ENCODE measurements at regions not wholly inside any gene's neighbourhood (a gene's known extent, or its start where the extent isn't known, plus 50 kb on each side); places are given as distances from the start of the nearest gene placed in this dataset.

DNA sequence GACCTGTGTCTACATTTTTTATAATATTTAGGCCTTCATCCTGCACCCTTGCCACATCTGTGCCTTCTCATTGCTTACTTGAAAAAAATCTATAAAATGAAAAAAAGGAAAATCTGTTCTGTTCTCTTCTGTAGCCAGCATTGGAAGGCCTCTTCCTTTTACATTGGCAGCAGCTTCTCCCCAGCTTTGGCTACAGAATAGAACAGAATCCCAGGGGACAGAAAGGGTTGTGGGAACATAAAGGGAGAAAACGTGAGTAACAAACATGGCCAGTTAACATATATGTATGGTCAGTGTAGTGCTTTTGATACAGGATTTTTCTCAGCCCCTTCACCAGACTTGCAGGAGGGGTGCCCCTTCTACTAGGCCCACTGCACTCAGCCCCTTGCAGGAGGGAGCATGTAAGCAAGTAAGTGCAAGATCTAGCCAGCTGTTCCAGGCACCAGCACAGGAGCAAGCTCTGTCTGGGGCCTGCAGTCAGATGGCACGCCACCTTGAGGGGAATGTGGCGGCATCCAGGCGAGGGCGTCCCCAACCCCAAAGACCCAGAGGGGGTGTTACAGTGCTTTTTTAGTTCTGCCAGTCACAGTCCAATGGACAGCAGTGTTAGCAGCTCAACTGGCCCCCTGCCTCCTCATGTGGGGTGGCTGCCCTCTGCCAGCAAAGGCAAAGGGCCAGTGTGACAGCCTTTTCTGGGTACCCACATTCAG, 330.5 kb upstream of the ZNF462 start:
- H3K4me1 Mint-ChIP-seq, result no peaks in the 10 kb centered on the region
- H3K9me3 Mint-ChIP-seq (ENCODE audit: low read depth), result peaks cover 4% of the 10 kb centered on the region
- intact Hi-C loops (cut with DNase I, micrococcal nuclease), result no loop called here
- ChIA-PET POLR2A (no interaction called here), CTCF (no interaction called here)
- no peaks in the 10 kb centered on the region for H3K27me3 Mint-ChIP-seq
- H3K36me3 Mint-ChIP-seq (ENCODE audit: low read depth), result no peaks in the 10 kb centered on the region
- no peak for DNase-seq
- ATAC-seq, result no peak
- no peak overlapping the region for H3K4me3 Mint-ChIP-seq
- no peak overlapping the region for H3K27ac Mint-ChIP-seq

DNA sequence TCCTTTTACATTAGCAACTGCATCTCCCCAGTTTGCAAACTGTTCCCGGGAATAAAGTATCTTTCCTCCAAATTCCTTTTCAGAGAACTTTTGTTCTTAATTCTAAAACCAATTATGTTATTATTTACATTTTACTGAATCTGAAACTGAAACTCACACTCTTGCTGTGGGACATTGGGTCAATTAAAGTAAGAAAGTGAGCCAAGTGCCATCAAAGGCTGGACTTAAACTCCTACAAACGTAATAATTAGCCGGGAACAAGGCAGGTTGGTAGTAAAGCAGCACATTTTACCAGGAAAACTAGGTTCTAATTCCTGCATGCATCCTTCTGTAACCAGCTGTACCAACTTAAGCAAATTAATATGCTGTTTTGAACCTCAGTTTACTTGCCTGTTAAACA, 328.2 kb upstream of the ZNF462 start:
- no peak for ATAC-seq
- peaks cover 2% of the 10 kb centered on the region for H3K9me3 Mint-ChIP-seq (ENCODE audit: low read depth)
- no peaks in the 10 kb centered on the region for H3K27me3 Mint-ChIP-seq
- no peak overlapping the region for H3K27ac Mint-ChIP-seq
- ChIA-PET POLR2A (no interaction called here), CTCF (interaction anchor here (0.6 kb wide), 1 partner anchor 156 kb away, joined by 5 read pairs; no protein-coding TSS in a partner anchor)
- DNase-seq, result no peak
- H3K4me3 Mint-ChIP-seq, result no peak overlapping the region
- H3K4me1 Mint-ChIP-seq, result no peaks in the 10 kb centered on the region
- H3K36me3 Mint-ChIP-seq (ENCODE audit: low read depth), result no peaks in the 10 kb centered on the region
- intact Hi-C loops (cut with DNase I, micrococcal nuclease), result no loop called here

DNA sequence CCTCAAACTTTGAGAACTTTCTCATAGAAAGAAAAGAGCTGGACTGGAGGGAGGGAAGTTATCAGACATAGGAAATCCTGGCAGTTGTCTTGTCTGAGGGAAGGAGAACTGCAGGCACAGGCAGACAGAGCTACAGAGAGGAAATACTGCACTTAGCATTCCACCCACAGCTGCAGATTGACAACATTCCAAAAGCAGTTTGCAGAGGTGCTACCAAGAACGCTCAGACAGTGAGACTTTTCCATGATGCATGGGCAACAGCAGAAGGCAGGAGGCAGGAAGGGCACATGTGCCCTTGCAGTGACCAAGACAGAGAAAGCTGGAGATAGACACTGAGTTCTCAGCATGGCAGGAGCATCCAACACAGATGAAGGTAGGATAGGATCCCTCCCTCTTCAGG, 327.5 kb upstream of the ZNF462 start:
- H3K36me3 Mint-ChIP-seq (ENCODE audit: low read depth), result no peaks in the 10 kb centered on the region
- intact Hi-C loops (cut with DNase I, micrococcal nuclease), result no loop called here
- no peak overlapping the region for H3K27ac Mint-ChIP-seq
- no peak overlapping the region for H3K4me3 Mint-ChIP-seq
- no peaks in the 10 kb centered on the region for H3K27me3 Mint-ChIP-seq
- POLR2A ChIA-PET, result no interaction called here
- H3K9me3 Mint-ChIP-seq (ENCODE audit: low read depth), result peaks cover 2% of the 10 kb centered on the region
- CTCF ChIA-PET, result interaction anchor here (0.6 kb wide), 2 partner anchors 132 to 157 kb away, joined by 3 to 5 read pairs; no protein-coding TSS in a partner anchor
- no peaks in the 10 kb centered on the region for H3K4me1 Mint-ChIP-seq
- no peak for ATAC-seq
- DNase-seq, result no peak

DNA sequence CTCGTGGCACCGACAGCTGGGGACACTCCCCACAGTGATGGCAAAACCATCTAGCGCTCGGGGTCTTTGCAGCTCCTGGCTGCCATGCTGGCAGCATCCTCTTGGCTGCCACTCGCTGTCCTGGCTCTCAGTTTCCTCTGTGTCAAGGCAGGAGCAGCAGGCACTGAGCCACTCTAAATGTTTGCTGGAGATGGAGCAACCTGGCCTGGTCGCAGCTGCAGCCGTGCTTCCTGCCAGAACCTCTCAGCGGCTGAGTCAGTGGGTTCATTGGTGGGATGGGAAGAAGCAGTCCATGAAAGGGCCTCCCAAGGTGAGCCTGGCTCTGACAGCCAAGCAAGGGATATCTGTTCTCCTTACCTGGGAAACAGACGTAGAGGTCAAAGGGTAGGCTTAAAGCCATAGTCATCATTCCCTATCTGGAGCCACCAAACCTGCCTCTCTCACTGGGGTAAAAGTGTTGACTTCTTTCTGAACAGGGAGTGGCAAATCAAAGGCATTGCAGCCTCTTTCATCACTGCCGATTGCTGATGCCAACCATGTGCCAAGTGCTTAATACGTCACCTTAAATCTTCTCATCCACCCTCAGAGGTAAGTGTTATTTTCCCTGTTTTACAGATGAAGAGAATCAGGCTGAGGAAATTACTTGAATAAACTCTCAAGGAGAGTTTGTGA, 304.8 kb upstream of the ZNF462 start:
- H3K4me1 Mint-ChIP-seq, result no peaks in the 10 kb centered on the region
- H3K36me3 Mint-ChIP-seq (ENCODE audit: low read depth), result no peaks in the 10 kb centered on the region
- POLR2A ChIA-PET, result no interaction called here
- no peak overlapping the region for H3K27ac Mint-ChIP-seq
- no peaks in the 10 kb centered on the region for H3K27me3 Mint-ChIP-seq
- H3K4me3 Mint-ChIP-seq, result no peak overlapping the region
- ATAC-seq, result no peak
- intact Hi-C loops (cut with DNase I, micrococcal nuclease), result loop anchor here in 1 of 2 experiments (10.0 kb wide), 2 partner anchors 57 to 87 kb away; no protein-coding TSS in a partner anchor
- H3K9me3 Mint-ChIP-seq (ENCODE audit: low read depth), result peaks cover 16% of the 10 kb centered on the region
- no peak for DNase-seq
- CTCF ChIA-PET, result no interaction called here

DNA sequence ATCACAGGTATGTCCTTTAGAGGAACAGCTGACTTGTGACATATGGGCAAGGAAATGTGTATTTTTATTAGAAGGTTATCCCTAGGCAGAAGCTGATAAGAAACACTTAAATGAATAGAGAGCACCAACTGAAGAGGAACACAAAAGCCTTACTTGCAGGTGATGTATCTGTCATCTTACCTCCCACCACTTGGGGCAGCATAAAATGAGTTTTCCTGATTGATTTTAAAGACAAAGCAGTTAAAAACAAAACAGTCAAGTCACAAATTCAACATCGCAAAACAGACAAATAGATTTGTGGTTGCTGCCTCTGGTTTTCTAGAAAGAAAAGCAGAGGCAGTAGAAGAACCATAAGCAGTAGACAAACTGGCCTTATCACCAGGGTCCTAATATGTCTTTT, 302.4 kb upstream of the ZNF462 start:
- Mint-ChIP-seq H3K4me1 (no peaks in the 10 kb centered on the region), H3K4me3 (no peak overlapping the region), H3K9me3 (ENCODE audit: low read depth) (peaks cover 11% of the 10 kb centered on the region), H3K27me3 (no peaks in the 10 kb centered on the region), H3K36me3 (ENCODE audit: low read depth) (no peaks in the 10 kb centered on the region), H3K27ac (no peak overlapping the region)
- CTCF ChIA-PET, result no interaction called here
- intact Hi-C loops (cut with DNase I, micrococcal nuclease), result no loop called here
- POLR2A ChIA-PET, result no interaction called here
- DNase-seq (no peak), ATAC-seq (no peak)

DNA sequence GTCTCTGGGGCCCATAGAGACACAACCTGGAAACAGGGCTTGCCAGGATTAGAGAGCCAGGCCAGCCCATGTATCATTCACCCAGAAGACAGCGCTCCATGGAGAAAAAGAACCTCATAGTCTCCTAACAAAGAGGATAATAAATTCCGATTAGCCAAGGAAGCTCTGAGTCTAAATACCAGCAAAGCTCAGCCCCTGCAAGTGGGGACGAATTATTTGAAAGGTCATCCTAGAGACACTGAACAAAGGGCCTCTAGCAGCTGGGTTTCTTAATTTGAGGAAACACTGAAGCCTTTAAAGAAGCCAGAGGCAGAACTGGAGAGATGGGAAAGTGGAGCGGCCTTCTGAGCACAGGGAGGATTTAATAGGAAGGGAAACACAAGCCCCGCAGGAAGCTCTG, 287.1 kb upstream of the ZNF462 start:
- POLR2A ChIA-PET, result no interaction called here

DNA sequence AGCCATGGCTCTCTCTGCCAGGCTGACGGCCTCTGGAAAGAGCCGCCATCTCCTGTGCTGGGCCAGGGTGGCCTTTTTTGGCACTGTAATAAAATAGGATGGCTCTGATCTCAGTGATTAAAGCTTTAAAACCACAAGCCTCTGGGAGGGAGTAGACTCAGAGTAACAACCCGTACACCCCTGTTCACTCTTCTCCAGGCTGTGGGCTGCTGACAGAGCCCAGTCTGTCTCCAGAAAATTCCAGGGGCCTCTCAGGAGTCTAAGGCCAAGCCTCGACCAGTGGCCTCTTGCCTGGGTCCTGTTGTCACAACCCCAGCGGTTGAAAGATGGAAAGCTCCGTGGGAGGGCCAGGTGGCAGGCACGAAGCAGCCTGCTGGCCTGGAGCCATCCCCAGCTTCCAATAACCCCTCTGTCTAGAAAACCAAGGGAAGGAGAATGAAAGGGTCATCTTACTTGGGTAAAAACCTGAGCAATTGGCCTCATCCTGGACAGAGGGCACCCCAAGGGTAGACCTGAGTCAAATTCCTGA, 286.7 kb upstream of the ZNF462 start:
- ChIA-PET POLR2A (no interaction called here), CTCF (no interaction called here)
- intact Hi-C loops (cut with DNase I, micrococcal nuclease), result loop anchor here in 1 of 2 experiments (5.0 kb wide), 2 partner anchors 36 to 51 kb away; no protein-coding TSS in a partner anchor
- no peak for ATAC-seq
- Mint-ChIP-seq H3K27ac (no peak overlapping the region), H3K36me3 (ENCODE audit: low read depth) (no peaks in the 10 kb centered on the region), H3K4me1 (no peaks in the 10 kb centered on the region), H3K4me3 (no peak overlapping the region), H3K9me3 (ENCODE audit: low read depth) (peaks cover 21% of the 10 kb centered on the region), H3K27me3 (no peaks in the 10 kb centered on the region)
- DNase-seq, result no peak

More for the DNA sequence above, 287.1 kb upstream of the ZNF462 start:
- Mint-ChIP-seq H3K27me3 (no peaks in the 10 kb centered on the region), H3K4me3 (no peak overlapping the region), H3K36me3 (ENCODE audit: low read depth) (no peaks in the 10 kb centered on the region), H3K4me1 (no peaks in the 10 kb centered on the region), H3K9me3 (ENCODE audit: low read depth) (peaks cover 25% of the 10 kb centered on the region), H3K27ac (no peak overlapping the region)
- no peak for DNase-seq
- ATAC-seq, result no peak
- CTCF ChIA-PET, result no interaction called here
- intact Hi-C loops (cut with DNase I, micrococcal nuclease), result loop anchor here in 1 of 2 experiments (5.0 kb wide), 2 partner anchors 36 to 51 kb away; no protein-coding TSS in a partner anchor

DNA sequence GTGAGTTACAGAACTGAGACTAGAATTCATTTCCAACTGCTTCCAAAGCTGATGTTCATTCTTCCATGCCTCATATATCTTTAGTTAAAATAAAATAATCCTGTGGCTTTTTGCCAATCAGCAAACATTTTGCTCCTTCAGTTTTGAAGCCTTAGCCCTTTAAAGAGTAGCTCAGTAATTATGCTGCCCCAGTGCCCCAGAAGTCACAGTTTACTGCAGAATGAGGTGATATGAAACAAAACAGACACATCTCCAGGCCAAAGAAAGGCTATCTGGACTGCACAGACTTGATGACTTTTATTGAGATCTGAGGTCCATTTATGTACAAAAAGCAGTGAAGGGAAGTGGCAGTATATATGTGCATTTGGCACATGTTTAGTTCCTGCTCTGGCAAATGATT, 285.8 kb upstream of the ZNF462 start:
- no peak for ATAC-seq
- POLR2A ChIA-PET, result no interaction called here

DNA sequence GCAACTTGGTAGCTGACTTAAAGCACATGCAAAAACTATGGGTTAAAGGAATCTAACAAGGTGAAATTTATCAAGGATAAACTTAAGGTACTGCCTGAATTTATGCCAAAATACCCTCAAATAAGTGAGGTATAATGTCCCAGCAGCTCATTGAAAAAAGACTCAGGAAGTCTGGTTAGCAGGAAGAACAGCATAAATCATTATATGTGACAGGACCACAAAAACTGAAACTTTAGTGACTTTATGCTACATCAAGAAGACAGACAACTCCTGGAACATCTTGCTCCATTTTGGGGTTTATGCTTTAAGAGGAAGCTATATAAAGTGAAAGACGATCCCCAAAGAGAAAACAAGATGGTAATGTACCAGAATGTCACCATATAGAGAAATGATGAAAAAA, 282.4 kb upstream of the ZNF462 start:
- peaks cover 15% of the 10 kb centered on the region for H3K9me3 Mint-ChIP-seq (ENCODE audit: low read depth)
- no peaks in the 10 kb centered on the region for H3K4me1 Mint-ChIP-seq
- no peak overlapping the region for H3K4me3 Mint-ChIP-seq
- POLR2A ChIA-PET, result no interaction called here
- CTCF ChIA-PET, result interaction anchor here (1.1 kb wide), 1 partner anchor 11 kb away, joined by 4 read pairs; no protein-coding TSS in a partner anchor
- no peak for ATAC-seq
- H3K36me3 Mint-ChIP-seq (ENCODE audit: low read depth), result no peaks in the 10 kb centered on the region
- DNase-seq, result no peak
- H3K27ac Mint-ChIP-seq, result no peak overlapping the region
- no peaks in the 10 kb centered on the region for H3K27me3 Mint-ChIP-seq
- intact Hi-C loops (cut with DNase I, micrococcal nuclease), result no loop called here

More for the DNA sequence above, 285.8 kb upstream of the ZNF462 start:
- H3K9me3 Mint-ChIP-seq (ENCODE audit: low read depth), result peaks cover 18% of the 10 kb centered on the region
- H3K4me3 Mint-ChIP-seq, result no peak overlapping the region
- H3K27ac Mint-ChIP-seq, result no peak overlapping the region
- CTCF ChIA-PET, result no interaction called here
- intact Hi-C loops (cut with DNase I, micrococcal nuclease), result loop anchor here in 1 of 2 experiments (5.0 kb wide), 2 partner anchors 35 to 50 kb away; no protein-coding TSS in a partner anchor
- no peak for DNase-seq
- no peaks in the 10 kb centered on the region for H3K36me3 Mint-ChIP-seq (ENCODE audit: low read depth)
- no peaks in the 10 kb centered on the region for H3K4me1 Mint-ChIP-seq
- H3K27me3 Mint-ChIP-seq, result no peaks in the 10 kb centered on the region

DNA sequence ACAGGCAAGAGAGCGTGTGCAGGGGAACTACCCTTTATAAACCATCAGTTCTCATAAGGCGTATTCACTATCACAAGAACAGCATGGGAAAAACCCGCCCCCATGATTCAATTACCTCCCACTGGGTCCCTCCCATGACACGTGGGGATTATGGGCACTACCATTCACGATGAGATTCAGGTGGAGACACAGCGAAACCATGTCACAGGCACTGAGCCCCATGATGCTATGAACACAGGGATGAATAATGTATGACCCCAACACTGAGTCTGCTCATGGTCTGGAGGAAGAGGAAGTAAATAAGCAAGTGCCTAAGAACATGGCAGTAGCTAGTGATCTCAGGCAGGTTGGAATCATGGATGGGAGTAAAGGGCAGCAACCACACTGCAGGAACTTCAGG, 281.0 kb upstream of the ZNF462 start:
- DNase-seq, result no peak
- Mint-ChIP-seq H3K36me3 (ENCODE audit: low read depth) (no peaks in the 10 kb centered on the region), H3K27ac (no peak overlapping the region), H3K27me3 (no peaks in the 10 kb centered on the region), H3K4me3 (no peak overlapping the region), H3K4me1 (no peaks in the 10 kb centered on the region), H3K9me3 (ENCODE audit: low read depth) (peaks cover 11% of the 10 kb centered on the region)
- ChIA-PET POLR2A (no interaction called here), CTCF (interaction anchor here (0.6 kb wide), 1 partner anchor 671 kb away, joined by 3 read pairs; no protein-coding TSS in a partner anchor)
- ATAC-seq, result no peak
- intact Hi-C loops (cut with DNase I, micrococcal nuclease), result no loop called here

DNA sequence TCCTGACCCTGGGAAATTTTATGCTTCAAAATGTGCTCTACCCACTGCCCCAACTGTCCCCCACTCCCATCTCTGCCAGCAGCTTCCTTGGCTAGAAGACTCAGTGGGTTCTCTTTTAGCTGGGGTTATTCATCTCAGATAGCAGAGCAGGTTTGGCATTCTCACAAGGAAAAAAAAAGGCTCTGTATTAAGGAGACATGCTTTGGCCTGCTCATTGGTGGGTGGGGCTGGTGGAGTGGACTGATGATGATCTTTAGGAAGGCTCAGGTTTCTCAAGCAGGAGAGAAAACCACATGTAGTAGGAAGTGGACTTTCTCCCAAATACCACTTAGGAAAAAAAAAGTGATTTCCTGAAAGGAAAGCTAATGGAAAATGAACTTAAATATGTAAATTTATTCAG, 279.2 kb upstream of the ZNF462 start:
- no peak for DNase-seq
- Mint-ChIP-seq H3K27ac (no peak overlapping the region), H3K9me3 (ENCODE audit: low read depth) (peaks cover 4% of the 10 kb centered on the region), H3K4me3 (no peak overlapping the region), H3K36me3 (ENCODE audit: low read depth) (no peaks in the 10 kb centered on the region), H3K4me1 (no peaks in the 10 kb centered on the region), H3K27me3 (no peaks in the 10 kb centered on the region)
- CTCF ChIA-PET, result interaction anchor here (0.7 kb wide), 1 partner anchor 961 kb away, joined by 3 read pairs; no protein-coding TSS in a partner anchor
- ATAC-seq, result no peak
- POLR2A ChIA-PET, result no interaction called here
- intact Hi-C loops (cut with DNase I, micrococcal nuclease), result no loop called here

DNA sequence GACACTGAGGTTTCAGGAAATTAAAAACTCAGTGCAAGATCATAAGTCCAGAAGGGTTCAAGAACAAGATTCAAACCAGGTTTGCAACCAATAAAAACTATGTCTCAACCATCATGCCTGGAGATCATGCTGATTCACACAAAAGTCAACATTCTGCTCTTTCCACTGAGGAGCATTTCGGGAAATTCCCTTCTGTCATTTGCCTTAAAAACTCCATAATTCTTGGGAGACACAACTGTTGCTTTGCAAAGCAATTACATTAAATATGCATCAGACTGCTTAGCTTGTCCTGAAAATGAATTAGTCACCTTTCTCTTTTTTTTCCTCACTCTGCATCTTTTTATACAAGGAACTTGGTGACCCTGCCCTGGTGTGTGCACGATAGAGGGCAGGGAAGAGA, 275.9 kb upstream of the ZNF462 start:
- H3K27me3 Mint-ChIP-seq, result no peaks in the 10 kb centered on the region
- ATAC-seq, result no peak
- POLR2A ChIA-PET, result no interaction called here
- no peaks in the 10 kb centered on the region for H3K4me1 Mint-ChIP-seq
- CTCF ChIA-PET, result no interaction called here
- H3K9me3 Mint-ChIP-seq (ENCODE audit: low read depth), result no peaks in the 10 kb centered on the region
- no peak overlapping the region for H3K27ac Mint-ChIP-seq
- intact Hi-C loops (cut with DNase I, micrococcal nuclease), result no loop called here
- H3K36me3 Mint-ChIP-seq (ENCODE audit: low read depth), result no peaks in the 10 kb centered on the region
- H3K4me3 Mint-ChIP-seq, result no peak overlapping the region
- no peak for DNase-seq
